GM21423 (cell line): ENCODE measurements at regions not wholly inside any gene's neighbourhood (a gene's known extent, or its start where the extent isn't known, plus 50 kb on each side); places are given as distances from the start of the nearest gene placed in this dataset.

Experiments used
- ATAC-seq: cut with Tn5 transposase; IDR thresholded peaks from one replicate; pipeline ENCODE4 v1.9.1; 2021; ENCODE audit warnings: mild to moderate bottlenecking, moderate library complexity; ENCODE audit not compliant: unreplicated experiment

DNA sequence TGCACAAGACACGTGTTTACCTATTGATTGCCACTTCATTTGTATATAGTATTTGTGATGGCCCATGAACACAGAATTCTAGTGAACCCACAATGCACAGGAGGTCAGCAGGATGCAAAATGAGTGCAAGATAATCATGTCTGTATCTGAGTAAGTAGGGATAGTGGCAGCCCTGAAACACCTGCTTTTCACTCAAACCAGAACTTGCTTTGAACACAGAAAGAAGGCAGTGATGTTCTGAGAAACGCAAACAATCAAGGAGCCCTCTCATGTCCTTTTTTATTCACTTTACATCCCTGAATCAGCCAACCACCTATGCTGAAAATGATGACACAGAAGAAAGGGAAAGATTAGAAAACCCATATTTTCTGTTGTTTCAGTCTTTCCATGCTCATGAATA, 170.4 kb upstream of the AVPR1A start:
- no peak for ATAC-seq

DNA sequence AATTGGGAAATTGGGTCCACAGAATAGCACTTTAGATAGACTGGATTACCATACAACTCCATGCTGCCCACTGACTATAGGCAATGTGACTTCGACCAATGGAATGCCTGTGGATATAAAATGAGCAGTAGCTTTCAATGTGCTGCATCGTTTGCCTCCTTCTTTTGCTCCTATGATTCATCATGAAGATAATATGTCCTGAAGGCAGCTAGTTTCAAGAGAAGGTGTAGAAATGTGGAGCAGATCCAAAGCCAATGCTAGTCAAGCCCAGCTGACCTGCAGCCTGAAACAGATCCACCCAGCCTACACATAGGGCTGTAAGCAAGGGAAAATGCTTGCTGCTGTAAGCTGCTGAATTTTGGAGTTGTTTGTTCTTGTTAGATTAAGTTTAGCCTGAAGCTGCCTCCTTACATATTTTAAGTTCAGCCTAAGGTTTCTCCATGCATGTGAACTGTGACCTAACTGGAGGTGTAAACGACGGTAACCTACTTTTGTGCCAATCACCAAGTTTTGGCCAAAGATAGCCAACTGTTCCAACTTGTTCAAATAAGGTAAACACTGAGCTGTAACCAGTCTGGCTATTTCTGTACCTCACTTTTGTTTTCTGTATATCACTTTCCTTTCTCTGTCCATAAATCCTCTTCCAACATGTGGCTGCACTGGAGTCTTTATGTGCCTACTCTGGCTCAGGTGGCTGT, 169.1 kb upstream of the AVPR1A start:
- ATAC-seq: no peak

DNA sequence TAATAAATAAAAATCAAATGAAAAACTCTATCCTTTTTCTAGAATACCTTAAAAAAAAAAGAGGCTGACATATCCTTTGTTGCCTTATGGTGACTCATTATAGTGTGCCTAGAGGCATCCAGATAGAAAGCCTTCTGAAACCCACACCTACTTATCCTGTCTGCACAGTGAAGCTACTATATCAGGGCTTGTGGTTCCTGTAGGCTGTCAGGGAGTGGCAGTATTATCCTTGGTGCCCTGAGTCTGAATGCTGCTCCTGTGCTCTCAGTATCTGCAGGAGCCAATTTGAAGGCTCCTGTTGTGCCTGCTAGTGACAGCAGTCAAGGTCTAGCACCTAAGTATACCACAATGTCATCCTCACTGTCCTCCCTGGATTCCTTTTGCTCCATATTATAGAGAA, 168.4 kb upstream of the AVPR1A start:
- ATAC-seq: peak; percentile 63

DNA sequence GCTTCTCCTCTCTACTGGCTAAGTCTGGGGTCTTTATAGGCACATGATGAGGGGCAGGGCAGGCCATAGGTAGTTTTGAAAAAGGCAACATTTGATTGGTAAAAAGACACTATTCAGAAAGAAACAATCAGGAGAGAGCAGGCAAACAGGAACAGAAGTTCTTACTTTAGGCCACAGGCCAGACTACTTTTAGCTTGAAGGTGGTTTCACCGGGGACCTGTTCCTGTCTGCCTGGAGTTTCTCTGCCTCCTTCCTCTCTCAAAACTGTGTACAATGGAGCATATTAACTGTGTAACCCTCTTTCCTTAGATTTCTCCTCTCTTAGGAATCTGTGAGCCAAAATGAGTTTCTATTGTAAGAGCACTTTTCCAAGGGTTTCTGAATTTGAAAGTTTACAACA, 167.9 kb upstream of the AVPR1A start:
- no peak for ATAC-seq

DNA sequence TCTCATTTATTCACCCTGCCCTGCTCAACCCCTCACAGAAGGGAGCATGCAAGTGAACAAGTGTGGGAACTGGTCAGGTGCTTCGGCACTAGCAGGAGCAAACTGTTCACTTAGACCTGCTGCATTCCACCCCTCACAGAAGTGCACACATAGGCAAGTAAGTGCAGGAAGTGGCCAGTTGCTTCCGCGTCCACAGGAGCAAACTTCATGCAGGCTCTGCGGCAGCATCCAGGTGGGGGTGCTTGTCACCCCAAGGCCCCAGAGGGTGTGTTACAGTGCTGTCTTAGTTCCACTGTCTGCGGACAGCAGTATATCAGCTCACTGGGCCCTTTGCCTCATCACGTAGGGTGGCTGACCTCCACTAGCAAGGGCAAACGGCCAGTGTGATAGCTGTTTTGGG, 167.3 kb upstream of the AVPR1A start:
- ATAC-seq: no peak

DNA sequence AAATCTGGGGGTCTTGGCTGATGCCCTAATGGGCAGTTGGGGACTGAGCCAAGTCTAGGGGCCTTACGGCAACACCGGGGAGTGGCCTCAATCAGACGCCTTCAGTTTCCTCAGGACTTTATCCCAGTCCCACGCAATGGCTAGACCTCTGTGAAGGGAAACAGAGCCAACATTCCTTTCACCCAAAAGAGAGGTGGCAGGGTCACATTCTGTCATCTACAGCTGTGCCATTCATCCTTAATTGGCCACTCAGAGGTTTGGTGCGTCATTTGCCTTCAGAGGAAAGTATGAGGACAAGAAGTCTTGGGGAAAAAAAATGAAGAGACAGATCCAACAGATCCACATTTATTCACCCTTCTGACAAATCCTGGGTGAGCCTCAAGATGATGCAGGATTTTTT, 166.9 kb upstream of the AVPR1A start:
- no peak for ATAC-seq

DNA sequence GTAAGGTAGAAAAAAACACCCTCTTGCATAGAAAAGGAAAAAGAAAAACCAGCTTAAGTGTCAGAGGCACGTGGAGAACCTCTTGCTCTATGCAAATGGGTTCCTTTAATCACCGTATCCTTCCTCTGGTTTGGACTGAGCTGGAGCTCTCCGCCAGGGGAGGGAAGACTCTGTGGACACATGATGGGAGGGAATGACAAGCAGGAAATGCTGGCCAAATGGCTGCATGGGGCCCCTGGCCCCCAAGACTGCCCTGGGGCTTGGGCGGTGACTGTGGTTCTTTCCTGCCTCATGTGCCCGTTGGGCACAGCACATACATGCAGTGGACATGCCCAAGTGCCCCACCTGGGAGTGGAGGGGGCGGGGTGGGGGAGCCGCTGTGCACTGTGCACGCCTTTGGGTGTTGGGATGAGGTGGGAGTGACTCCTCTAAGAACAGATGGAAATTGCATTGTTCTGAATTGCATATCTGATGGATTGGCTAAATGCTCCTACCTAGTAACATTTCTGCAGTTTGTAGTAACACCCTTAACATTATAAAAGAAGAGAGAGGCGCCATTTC, 166.4 kb upstream of the AVPR1A start:
- ATAC-seq: no peak

DNA sequence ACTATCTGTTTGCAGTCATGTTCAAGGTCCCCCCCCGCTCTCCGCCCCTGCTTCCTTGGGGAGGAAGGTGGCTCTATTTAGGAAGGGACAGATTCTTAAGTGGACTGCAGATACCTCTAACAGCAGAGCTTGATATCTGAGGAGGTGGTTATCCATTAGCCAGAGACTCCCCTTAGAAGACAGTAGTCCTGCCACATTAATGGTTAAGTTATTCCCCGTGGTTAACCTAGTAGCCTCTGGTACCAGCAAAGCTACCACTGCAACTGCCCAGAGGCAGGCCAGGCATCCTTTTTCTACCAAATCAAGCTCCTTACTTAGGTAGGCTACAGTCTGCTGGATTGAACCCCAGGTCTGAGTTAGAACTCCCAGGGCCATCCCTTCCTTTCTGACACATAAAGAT, 162.1 kb upstream of the AVPR1A start:
- ATAC-seq: peak; percentile 79

DNA sequence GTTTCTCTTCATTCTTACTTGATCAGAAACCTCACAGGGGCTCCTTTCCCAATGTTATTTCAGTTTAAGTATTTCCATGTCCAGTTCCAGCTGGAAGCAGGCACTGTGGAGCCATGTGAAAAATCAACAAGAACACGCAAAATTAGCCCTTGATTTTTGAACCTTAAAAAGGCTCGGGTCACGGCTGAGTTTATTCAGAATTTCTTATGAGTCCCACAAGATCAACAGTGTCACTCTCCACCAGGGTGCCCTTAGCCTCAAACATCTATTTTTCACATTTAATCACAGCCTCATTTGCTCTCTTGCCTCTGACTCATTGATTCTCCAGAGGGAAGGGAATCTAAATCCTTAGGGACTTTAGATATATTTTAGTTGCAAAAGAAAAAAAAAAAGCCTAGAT, 157.7 kb upstream of the AVPR1A start:
- no peak for ATAC-seq

DNA sequence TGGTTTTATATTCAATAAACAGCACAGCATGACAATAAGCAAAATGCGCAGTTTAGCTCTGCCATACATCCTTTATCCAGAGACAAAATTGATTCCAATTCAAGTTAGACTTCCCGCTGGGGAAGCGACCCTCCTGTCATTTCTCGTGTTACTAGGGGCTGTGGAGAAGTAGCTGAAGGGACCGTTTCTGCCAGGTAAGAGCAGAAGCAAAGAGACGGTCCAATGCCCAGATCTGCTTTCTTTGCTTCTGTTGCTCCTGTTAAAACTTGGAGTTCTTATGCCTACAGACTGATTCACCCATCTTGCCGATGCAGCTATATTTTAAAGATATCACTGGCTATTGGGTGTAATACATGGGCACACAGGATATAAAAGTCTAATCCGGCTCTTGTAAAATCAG, 156.8 kb upstream of the AVPR1A start:
- no peak for ATAC-seq

DNA sequence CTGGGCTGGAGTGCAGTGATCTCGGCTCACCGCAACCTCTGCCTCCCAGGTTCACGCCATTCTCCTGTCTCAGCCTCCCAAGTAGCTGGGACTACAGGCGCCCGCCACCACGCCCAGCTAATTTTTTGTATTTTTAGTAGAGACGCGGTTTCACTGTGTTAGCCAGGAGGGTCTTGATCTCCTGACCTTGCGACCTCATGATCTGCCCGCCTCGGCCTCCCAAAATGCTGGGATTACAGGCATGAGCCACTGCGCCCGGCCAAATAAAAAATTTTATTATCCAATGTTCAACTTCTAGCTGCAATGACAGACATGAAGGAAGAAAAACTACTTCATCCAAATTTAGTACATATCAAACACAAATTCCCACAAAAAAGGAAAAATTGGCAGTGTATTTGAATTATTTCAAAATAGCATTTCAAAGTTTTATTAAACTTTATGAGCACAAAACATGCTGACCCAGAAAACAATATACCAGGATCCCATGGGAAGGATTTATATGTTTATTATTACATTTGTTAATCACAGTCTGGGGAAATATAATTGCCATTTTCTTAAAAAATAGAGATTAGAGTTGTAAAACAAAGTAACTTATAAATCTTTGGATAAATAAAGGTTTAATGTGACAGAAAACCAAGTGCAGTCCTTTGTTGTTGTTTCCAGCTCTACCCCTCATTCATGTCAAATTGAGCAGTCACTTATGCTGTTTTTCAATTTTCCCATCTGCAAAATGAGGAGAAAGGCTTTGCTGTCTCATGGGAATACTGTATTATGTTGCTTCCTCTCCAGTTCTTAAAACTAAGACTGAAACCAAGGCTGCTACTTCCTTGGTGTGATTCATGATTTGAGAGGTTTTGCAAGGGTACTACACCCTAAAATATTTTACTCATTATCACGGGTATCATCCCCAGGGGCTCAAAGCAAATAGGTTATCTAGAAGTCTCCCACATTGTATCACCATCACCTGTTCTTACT, 155.2 kb upstream of the AVPR1A start:
- ATAC-seq: peak; percentile 36

DNA sequence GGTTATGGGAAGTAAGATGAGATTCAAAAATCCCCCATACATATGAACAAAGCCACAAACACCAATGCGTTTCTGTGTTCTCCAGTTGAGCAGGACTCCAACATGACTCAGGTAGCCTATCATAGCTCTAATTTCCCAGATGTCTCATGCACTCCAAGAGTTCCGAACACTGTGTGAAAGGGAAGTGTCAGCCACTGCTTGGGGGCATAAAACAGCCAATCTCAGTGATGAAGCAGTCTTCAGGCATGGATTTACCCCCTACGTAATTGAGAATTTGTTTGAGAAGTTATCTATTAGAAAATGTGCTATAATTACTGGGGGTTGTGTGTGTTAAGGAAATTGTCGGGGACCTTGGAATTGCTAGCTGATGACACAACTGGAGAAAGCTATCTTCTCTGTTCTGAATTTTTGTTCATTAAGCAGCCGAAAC, 153.9 kb upstream of the AVPR1A start:
- peak; percentile 34 for ATAC-seq

DNA sequence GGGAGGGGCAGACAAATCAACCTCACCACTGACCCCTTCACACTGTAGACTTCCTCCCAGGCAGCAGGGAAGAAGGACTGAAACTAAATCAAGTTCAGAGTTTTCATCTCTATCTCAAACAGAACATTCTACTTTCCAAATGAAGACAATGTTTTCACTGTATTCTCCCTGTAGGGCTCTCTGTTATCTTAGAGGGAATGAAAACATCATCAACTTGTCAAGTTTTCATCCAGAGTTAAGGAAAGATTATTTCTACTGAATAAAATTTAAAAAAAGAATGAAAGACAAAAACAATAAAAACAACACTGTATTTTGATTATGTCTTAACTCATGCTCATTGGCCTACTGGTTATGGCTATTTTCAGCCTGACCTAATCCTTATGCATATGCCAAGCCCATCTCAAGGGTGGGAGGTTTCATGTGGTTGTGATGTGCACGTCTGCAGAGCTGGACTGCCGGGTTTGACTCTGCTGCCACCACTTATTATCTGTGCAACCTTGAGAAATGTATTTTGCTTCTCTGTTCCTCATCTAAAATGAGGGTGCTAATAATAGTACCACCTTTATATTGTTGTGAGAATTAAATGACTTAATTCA, 152.0 kb upstream of the AVPR1A start:
- peak; percentile 11 for ATAC-seq

DNA sequence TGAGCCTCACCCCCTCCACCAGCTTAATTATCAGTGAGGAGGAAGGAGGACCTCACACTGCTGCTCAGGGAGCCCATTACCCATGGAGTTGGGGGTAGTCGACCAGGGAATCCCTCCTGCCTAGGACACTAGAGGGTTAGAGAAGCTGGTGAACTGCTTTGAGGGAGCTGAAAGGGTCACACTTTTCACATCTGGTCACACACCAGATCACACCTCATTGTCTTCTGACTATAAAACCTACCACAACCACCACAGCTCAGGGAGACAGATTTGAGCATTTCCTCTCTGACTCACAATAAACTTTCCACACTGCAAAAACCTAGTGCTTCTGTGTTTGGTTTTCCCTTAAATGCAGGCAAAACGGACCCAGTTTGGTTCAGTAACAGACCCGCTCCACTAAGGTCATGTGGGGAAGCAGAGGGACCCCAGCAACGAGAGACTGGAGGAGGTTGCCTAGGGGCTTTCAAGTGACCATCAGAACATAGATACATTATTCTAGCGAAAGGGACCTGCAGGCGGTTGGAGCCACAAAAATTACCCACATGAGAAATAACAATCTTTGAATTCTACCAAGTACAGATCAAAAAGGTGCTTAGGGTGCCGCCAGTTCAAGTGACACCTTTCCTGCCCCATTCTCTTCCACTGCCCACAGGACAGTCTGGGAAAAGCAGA, 151.4 kb upstream of the AVPR1A start:
- peak; percentile 61 for ATAC-seq

DNA sequence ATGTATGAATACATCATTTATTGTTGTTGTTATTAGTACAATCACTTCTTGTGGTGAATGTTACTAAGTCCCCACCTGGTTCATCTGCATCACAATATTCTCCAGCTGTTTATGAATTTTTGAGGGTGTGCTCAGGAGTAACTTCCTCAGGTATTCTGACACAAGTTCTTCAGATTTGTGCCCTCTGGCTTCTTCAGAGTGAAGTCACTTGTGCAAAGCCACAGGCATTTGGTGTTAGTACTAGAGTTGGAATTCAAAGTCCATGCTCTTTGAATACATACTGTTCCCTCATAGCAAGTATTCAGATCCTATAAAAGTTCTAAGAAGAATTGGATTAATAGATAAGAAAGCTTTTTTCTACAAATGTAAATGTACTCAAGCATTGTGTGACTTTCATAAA, 150.3 kb upstream of the AVPR1A start:
- no peak for ATAC-seq

DNA sequence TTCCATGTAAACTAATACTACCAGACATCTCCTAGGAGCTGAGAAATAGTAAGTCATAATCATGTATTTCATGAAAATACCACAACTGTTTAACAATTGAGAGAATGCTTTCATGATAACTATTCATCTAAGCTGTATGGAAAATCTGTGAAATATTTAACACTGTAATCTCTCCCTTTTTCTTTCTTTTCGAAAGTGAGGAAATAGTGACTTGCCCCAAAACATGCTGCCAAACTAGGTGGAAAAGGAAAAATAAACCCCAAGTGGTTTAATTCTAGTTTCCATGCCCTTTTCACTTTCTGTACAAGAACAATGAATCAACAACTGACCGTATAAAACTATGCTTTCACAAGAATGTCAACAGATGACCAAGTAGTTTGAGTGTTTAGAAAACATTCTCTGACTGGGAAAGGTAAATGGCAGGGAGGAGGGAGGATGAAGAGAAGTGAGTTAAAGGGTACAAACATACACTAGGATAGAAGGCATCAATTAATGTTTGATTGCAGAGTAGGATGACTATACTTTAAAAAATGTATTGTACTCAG, 147.5 kb upstream of the AVPR1A start:
- ATAC-seq: no peak

DNA sequence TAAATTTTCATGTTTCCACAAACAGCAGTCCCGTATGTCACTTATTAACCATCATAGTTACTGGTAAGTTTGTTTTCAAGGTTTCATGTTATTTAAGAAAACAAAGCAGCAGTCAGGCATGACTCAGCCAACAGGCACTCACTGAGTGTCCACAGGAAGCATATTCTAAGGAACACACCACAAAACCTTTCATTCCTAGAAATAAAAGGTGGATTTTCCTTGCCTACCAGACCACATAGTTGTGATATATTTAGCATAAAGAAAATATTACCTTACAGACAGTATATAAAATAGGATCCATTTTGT, 143.3 kb upstream of the AVPR1A start:
- peak; percentile 83 for ATAC-seq

DNA sequence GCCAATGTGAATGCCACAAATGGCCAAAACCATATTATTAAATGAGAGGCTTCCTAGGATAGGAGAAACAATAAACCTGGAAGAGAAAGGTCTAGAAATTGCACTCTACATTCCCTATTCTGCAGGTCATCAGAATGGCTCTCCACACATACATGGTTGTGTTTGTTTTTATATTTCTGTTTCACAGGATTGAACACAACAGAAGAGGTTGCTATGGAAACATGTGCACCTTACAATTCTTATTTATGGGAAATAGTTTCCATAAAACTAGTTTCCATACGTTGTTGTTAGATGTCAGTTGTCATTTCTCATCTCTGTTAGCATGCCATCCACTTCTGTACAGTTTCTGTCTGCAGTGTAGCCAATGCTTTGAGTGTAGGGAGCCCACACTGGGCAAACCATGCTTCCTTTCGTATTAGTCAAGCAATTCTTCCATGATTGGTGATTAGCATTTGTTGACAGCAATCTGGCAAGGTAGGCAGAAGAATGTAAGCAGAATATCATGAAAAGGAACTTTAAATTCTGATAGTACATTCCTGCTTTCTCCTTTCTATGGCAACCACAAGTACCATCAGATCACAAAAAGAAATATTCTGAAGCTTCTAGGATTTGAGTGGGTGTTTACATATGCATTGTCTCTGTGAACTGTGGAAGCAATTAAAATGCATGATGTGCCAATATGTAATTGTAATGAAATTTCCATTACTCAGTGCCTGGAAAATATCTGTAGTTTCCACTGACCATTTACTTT, 141.6 kb upstream of the AVPR1A start:
- ATAC-seq: no peak

DNA sequence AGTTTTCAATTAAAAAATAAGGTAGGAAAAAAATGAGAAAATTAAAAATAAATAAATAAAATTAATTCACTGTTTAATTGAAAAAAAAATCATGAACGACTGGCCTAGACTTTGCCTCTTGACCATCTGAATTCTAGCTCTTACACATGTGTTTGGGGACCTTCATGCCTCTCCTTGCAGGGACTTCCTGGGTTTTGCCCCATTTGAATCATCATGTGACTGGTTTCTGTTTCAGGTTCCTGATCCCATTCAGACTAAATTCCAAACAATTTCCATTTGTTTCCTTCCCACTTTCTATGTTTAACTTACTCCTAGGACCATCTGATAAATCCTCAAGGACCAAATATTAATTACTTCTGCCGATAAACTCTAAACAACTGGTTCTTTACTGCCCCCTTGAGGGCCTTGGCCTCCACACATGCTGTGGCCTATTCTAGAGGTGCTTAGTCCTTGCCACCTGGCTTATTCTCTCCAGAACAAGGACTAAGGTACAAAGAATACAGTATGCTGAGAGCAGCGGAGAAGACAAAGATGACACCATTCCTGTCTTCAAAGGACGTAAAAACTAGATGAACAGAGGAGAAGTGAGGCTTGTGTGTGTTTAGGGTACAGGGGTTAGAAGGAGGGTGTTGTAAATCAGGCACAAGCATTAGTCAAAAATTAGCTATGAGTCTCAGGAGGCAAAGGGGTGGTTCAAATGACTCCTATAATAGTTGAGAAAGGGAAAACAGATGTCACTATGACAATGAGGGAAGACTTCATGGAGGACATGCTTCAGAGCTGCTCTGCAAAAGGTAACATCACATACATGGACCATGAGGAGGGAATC, 125.8 kb upstream of the AVPR1A start:
- ATAC-seq: peak; percentile 65
